ENCODE measurements at regions not wholly inside any gene's neighbourhood (a gene's known extent, or its start where the extent isn't known, plus 50 kb on each side); places are given as distances from the start of the nearest gene placed in this dataset.

GRCh38 chr11:104594228-104594958, 303.9 kb downstream of the CASP12 start:
- peak; percentile 83 for DNase-seq (ENCODE audit: low spot score)

- DNase-seq (ENCODE audit: low spot score) = no peak
Observed at GRCh38 chr11:104588970-104589369, 309.3 kb downstream of the CASP12 start.

- no peak for DNase-seq (ENCODE audit: low spot score)
Observed at GRCh38 chr11:104588446-104588845, 309.8 kb downstream of the CASP12 start.

GRCh38 chr11:104584823-104585222, 313.4 kb downstream of the CASP12 start:
- DNase-seq (ENCODE audit: low spot score) = no peak

- no peak for DNase-seq (ENCODE audit: low spot score)
Observed at GRCh38 chr11:104583857-104584256, 314.4 kb downstream of the CASP12 start.

- peak; percentile 12 for DNase-seq (ENCODE audit: low spot score)
Observed at GRCh38 chr11:104582431-104582830, 315.8 kb downstream of the CASP12 start.

- DNase-seq (ENCODE audit: low spot score) = no peak
Observed at GRCh38 chr11:104581246-104581980, 316.8 kb downstream of the CASP12 start.

GRCh38 chr11:104573441-104573990, 324.7 kb downstream of the CASP12 start:
- peak; percentile 24 for DNase-seq (ENCODE audit: low spot score)

- no peak for DNase-seq (ENCODE audit: low spot score)
Observed at GRCh38 chr11:104572279-104572678, 326.0 kb downstream of the CASP12 start.

GRCh38 chr11:104570078-104570701, 328.1 kb downstream of the CASP12 start:
- peak; percentile 68 for DNase-seq (ENCODE audit: low spot score)

- peak; percentile 59 for DNase-seq (ENCODE audit: low spot score)
Observed at GRCh38 chr11:104565583-104565961, 332.7 kb downstream of the CASP12 start.

- no peak for DNase-seq (ENCODE audit: low spot score)
Observed at GRCh38 chr11:104564921-104565582, 333.2 kb downstream of the CASP12 start.

- no peak for DNase-seq (ENCODE audit: low spot score)
Observed at GRCh38 chr11:104556606-104557301, 341.5 kb downstream of the CASP12 start.

GRCh38 chr11:104549019-104549418, 349.2 kb downstream of the CASP12 start:
- no peak for DNase-seq (ENCODE audit: low spot score)

GRCh38 chr11:104547996-104548661, 350.1 kb downstream of the CASP12 start:
- peak; percentile 71 for DNase-seq (ENCODE audit: low spot score)

- peak; percentile 88 for DNase-seq (ENCODE audit: low spot score)
Observed at GRCh38 chr11:104546501-104546900, 351.8 kb downstream of the CASP12 start.

- no peak for DNase-seq (ENCODE audit: low spot score)
Observed at GRCh38 chr11:104541701-104542100, 356.6 kb downstream of the CASP12 start.

GRCh38 chr11:104538313-104538712, 359.9 kb downstream of the CASP12 start:
- DNase-seq (ENCODE audit: low spot score) = no peak

- no peak for DNase-seq (ENCODE audit: low spot score)
Observed at GRCh38 chr11:104534278-104534677, 364.0 kb downstream of the CASP12 start.

- DNase-seq (ENCODE audit: low spot score) = no peak
Observed at GRCh38 chr11:104531894-104532293, 366.4 kb downstream of the CASP12 start.

GRCh38 chr11:104531075-104531474, 367.1 kb upstream of the PDGFD start:
- peak; percentile 40 for DNase-seq (ENCODE audit: low spot score)
